ENCODE measurements at regions not wholly inside any gene's neighbourhood (a gene's known extent, or its start where the extent isn't known, plus 50 kb on each side); places are given as distances from the start of the nearest gene placed in this dataset.
A peak's percentile ranks its signal among the peaks of the same experiment; 100 is the strongest.

- DNase-seq (ENCODE audit: low read depth): no peak
- H3K27me3 ChIP-seq (ENCODE audit: control insufficient read depth, insufficient read depth, low read length): no peaks in the 10 kb centered on the region
- TF ChIP-seq CTCF (IDR thresholded peaks at IDR 0.05; ENCODE audit: insufficient read depth, low read length, poor library complexity, severe bottlenecking): no peak
- H3K36me3 ChIP-seq (ENCODE audit: control insufficient read depth, insufficient read depth, low read length): no peaks in the 10 kb centered on the region
- no peak overlapping the region for H3K4me3 ChIP-seq (ENCODE audit: low read depth, low read length)
Measured at GRCh38 chr18:44135741-44136140, 544.9 kb upstream of the SETBP1 start.

- Histone ChIP-seq H3K36me3 (ENCODE audit: control insufficient read depth, insufficient read depth, low read length) (no peaks in the 10 kb centered on the region), H3K27me3 (ENCODE audit: control insufficient read depth, insufficient read depth, low read length) (no peaks in the 10 kb centered on the region), H3K4me3 (ENCODE audit: low read depth, low read length) (no peak overlapping the region)
- no peak for TF ChIP-seq CTCF (IDR thresholded peaks at IDR 0.05; ENCODE audit: insufficient read depth, low read length, poor library complexity, severe bottlenecking)
- no peak for DNase-seq (ENCODE audit: low read depth)
Measured at GRCh38 chr18:44136326-44136725, 544.4 kb upstream of the SETBP1 start.

DNA sequence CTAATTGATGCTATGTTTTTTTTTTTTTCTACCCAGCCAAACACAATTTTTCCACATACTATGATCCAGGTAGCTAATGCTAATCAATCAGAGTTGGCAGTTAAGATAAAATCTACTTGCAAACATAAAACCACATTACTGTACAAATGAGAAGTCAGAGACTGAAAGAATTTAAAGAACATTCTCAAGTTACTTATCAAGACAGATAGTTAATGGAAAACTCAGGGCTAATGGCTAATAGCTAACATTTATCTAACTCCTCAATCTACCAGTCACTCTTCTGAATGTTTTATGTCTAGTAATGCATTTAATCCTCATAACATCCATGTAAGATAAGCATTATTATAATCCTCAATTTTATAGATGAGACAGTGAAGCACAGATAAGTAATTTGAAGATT, 537.6 kb upstream of the SETBP1 start:
- DNase-seq (ENCODE audit: low read depth): peak; percentile 56
- Histone ChIP-seq H3K27me3 (ENCODE audit: control insufficient read depth, insufficient read depth, low read length) (no peaks in the 10 kb centered on the region), H3K4me3 (ENCODE audit: low read depth, low read length) (no peak overlapping the region), H3K36me3 (ENCODE audit: control insufficient read depth, insufficient read depth, low read length) (no peaks in the 10 kb centered on the region)
- no peak for TF ChIP-seq CTCF (IDR thresholded peaks at IDR 0.05; ENCODE audit: insufficient read depth, low read length, poor library complexity, severe bottlenecking)

DNA sequence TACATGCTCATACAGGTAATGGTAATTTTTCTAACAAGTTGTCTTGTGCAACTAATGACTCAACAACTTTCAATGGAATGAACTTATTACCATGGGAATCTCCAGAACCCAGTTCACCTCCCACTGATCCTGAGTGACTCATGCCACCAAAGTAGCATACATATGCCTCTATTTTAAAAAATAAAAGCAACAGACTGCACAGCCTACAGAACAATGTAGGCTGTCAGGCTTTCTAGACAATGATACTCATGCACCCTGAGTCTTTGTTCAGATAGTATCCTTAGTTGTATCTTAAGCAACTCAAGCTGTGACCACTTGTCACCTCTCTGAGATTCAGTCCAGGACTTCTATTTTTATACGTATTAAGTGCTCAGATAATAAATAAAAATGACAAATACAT, 531.0 kb upstream of the SETBP1 start:
- Histone ChIP-seq H3K4me3 (ENCODE audit: low read depth, low read length) (no peak overlapping the region), H3K27me3 (ENCODE audit: control insufficient read depth, insufficient read depth, low read length) (no peaks in the 10 kb centered on the region), H3K36me3 (ENCODE audit: control insufficient read depth, insufficient read depth, low read length) (no peaks in the 10 kb centered on the region)
- DNase-seq (ENCODE audit: low read depth): peak; percentile 83
- TF ChIP-seq CTCF (IDR thresholded peaks at IDR 0.05; ENCODE audit: insufficient read depth, low read length, poor library complexity, severe bottlenecking): no peak

GRCh38 chr18:44153981-44154380, 526.7 kb upstream of the SETBP1 start:
- TF ChIP-seq CTCF (IDR thresholded peaks at IDR 0.05; ENCODE audit: insufficient read depth, low read length, poor library complexity, severe bottlenecking): no peak
- H3K4me3 ChIP-seq (ENCODE audit: low read depth, low read length): no peak overlapping the region
- H3K27me3 ChIP-seq (ENCODE audit: control insufficient read depth, insufficient read depth, low read length): no peaks in the 10 kb centered on the region
- H3K36me3 ChIP-seq (ENCODE audit: control insufficient read depth, insufficient read depth, low read length): no peaks in the 10 kb centered on the region
- DNase-seq (ENCODE audit: low read depth): no peak

- H3K27me3 ChIP-seq (ENCODE audit: control insufficient read depth, insufficient read depth, low read length): no peaks in the 10 kb centered on the region
- DNase-seq (ENCODE audit: low read depth): no peak
- no peak for TF ChIP-seq CTCF (IDR thresholded peaks at IDR 0.05; ENCODE audit: insufficient read depth, low read length, poor library complexity, severe bottlenecking)
- no peaks in the 10 kb centered on the region for H3K36me3 ChIP-seq (ENCODE audit: control insufficient read depth, insufficient read depth, low read length)
- no peak overlapping the region for H3K4me3 ChIP-seq (ENCODE audit: low read depth, low read length)
Measured at GRCh38 chr18:44156126-44156525, 524.6 kb upstream of the SETBP1 start.

All from kidney epithelial cell (primary cell).